ENCODE measurements at regions not wholly inside any gene's neighbourhood (a gene's known extent, or its start where the extent isn't known, plus 50 kb on each side); places are given as distances from the start of the nearest gene placed in this dataset.

DNA sequence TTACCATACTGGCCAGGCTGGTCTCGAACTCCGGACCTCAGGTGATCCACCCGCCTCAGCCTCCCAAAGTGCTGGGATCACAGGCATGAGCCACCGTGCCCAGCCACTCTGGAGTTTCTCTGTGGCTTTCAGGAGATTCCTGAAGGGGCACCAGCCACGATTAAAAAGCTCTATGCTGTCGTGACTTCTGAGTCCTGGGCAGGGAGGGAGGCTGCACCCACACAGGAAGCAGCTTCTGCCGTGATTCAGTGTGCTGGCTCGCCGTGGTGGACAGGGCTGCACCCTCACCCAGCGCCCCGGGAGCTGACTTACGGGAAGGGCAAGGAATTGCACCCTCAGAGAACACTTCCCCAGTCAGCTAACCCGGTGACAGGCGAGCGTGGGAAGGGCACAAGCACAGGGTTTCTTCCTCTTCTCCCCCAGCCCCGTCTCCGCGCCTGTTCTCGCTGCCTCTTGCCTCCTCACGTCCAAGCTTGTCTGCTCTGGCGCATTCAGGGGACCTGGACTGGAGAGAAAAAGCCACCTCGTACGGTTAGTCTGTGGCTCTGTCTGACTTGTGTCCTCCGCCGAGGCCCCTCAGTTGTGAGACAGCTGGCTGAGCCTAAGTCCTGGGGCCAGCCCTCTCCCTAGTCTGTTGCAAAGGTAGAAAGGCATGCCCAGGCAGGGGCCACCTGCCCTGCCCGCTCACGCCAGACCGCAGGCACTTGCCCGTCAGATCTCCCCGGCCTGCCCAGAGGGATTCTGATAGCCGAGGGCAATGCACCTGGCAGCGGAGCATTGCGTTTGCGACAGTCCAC lies 145.0 kb downstream of the SEC14L1 start (continued):
- no peak for TF ChIP-seq CCDC6 (CRISPR knock-in tag; IDR thresholded peaks at IDR 0.05)
- no peak for TF ChIP-seq ZFP36L2 (CRISPR knock-in tag; IDR thresholded peaks at IDR 0.05)
- peak; percentile 96 for TF ChIP-seq HNRNPL (IDR thresholded peaks at IDR 0.05; ENCODE audit: low read depth, low read length)
- TF ChIP-seq KAT7 (CRISPR knock-in tag; IDR thresholded peaks at IDR 0.05; ENCODE audit: borderline replicate concordance), result no peak
- no peak; the same call in 1 of the 2 replicates for TF ChIP-seq ZNF510 (CRISPR knock-in tag; IDR thresholded peaks at IDR 0.05; ENCODE audit: low read depth)
- TF ChIP-seq, protein P1, sequence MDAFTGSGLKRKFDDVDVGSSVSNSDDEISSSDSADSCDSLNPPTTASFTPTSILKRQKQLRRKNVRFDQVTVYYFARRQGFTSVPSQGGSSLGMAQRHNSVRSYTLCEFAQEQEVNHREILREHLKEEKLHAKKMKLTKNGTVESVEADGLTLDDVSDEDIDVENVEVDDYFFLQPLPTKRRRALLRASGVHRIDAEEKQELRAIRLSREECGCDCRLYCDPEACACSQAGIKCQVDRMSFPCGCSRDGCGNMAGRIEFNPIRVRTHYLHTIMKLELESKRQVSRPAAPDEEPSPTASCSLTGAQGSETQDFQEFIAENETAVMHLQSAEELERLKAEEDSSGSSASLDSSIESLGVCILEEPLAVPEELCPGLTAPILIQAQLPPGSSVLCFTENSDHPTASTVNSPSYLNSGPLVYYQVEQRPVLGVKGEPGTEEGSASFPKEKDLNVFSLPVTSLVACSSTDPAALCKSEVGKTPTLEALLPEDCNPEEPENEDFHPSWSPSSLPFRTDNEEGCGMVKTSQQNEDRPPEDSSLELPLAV (CRISPR knock-in tag; conservative IDR thresholded peaks at IDR 0.05; ENCODE audit: low read depth), result 0 out of 2 replicates have a peak, but pooled peaks have one; percentile 27
- TF ChIP-seq ZNF138 (CRISPR knock-in tag; IDR thresholded peaks at IDR 0.05; ENCODE audit: low read depth), result no peak
- TF ChIP-seq PAX8 (CRISPR knock-in tag; IDR thresholded peaks at IDR 0.05; ENCODE audit: borderline replicate concordance), result 0 out of 2 replicates have a peak, but pooled peaks have one; percentile 31
- TF ChIP-seq KDM2A (CRISPR knock-in tag; IDR thresholded peaks at IDR 0.05; ENCODE audit: borderline replicate concordance, low read depth), result peak; percentile 4; the same call in 1 of the 2 replicates
- TF ChIP-seq, protein P2, sequence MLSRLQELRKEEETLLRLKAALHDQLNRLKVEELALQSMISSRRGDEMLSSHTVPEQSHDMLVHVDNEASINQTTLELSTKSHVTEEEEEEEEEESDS (CRISPR knock-in tag; IDR thresholded peaks at IDR 0.05; ENCODE audit: borderline replicate concordance), result no peak
- no peak for TF ChIP-seq HMG20B (CRISPR knock-in tag; conservative IDR thresholded peaks at IDR 0.05)
- TF ChIP-seq, protein P3, sequence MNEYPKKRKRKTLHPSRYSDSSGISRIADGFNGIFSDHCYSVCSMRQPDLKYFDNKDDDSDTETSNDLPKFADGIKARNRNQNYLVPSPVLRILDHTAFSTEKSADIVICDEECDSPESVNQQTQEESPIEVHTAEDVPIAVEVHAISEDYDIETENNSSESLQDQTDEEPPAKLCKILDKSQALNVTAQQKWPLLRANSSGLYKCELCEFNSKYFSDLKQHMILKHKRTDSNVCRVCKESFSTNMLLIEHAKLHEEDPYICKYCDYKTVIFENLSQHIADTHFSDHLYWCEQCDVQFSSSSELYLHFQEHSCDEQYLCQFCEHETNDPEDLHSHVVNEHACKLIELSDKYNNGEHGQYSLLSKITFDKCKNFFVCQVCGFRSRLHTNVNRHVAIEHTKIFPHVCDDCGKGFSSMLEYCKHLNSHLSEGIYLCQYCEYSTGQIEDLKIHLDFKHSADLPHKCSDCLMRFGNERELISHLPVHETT (CRISPR knock-in tag; conservative IDR thresholded peaks at IDR 0.05), result no peak
- no peak for TF ChIP-seq ZNF841 (CRISPR knock-in tag; IDR thresholded peaks at IDR 0.05; ENCODE audit: borderline replicate concordance)
- TF ChIP-seq EP300 (IDR thresholded peaks at IDR 0.05; ENCODE audit: low read depth in 2 of 2, low read length in 2 of 2), result no peak
- no peak; the same call in 1 of the 2 replicates for TF ChIP-seq EP300 (CRISPR knock-in tag; IDR thresholded peaks at IDR 0.05; ENCODE audit: borderline replicate concordance)
- TF ChIP-seq ZNF605 (CRISPR knock-in tag; IDR thresholded peaks at IDR 0.05), result peak; percentile 81; the same call in 1 of the 2 replicates
- TF ChIP-seq POLR2AphosphoS2 (IDR thresholded peaks at IDR 0.05; ENCODE audit: low read depth, low read length), result no peak
- TF ChIP-seq, protein P4, sequence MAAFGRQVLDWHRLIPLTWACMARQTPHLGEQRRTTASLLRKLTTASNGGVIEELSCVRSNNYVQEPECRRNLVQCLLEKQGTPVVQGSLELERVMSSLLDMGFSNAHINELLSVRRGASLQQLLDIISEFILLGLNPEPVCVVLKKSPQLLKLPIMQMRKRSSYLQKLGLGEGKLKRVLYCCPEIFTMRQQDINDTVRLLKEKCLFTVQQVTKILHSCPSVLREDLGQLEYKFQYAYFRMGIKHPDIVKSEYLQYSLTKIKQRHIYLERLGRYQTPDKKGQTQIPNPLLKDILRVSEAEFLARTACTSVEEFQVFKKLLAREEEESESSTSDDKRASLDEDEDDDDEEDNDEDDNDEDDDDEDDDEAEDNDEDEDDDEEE (CRISPR knock-in tag; IDR thresholded peaks at IDR 0.05), result no peak
- TF ChIP-seq, protein P5, sequence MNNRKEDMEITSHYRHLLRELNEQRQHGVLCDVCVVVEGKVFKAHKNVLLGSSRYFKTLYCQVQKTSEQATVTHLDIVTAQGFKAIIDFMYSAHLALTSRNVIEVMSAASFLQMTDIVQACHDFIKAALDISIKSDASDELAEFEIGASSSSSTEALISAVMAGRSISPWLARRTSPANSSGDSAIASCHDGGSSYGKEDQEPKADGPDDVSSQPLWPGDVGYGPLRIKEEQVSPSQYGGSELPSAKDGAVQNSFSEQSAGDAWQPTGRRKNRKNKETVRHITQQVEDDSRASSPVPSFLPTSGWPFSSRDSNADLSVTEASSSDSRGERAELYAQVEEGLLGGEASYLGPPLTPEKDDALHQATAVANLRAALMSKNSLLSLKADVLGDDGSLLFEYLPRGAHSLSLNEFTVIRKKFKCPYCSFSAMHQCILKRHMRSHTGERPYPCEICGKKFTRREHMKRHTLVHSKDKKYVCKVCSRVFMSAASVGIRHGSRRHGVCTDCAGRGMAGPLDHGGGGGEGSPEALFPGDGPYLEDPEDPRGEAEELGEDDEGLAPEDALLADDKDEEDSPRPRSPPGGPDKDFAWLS (CRISPR knock-in tag; IDR thresholded peaks at IDR 0.05; ENCODE audit: borderline replicate concordance), result peak; percentile 86; the same call in 1 of the 2 replicates
- TF ChIP-seq HNF4A (CRISPR knock-in tag; IDR thresholded peaks at IDR 0.05), result no peak
- no peak for TF ChIP-seq STAT5B (CRISPR knock-in tag; IDR thresholded peaks at IDR 0.05)
- no peak for TF ChIP-seq ZFP82 (CRISPR knock-in tag; IDR thresholded peaks at IDR 0.05; ENCODE audit: borderline replicate concordance)

All from HepG2 (cell line).